ENCODE measurements at regions not wholly inside any gene's neighbourhood (a gene's known extent, or its start where the extent isn't known, plus 50 kb on each side); places are given as distances from the start of the nearest gene placed in this dataset.

- no peak for DNase-seq
Observed at GRCh38 chr3:167892205-167892604, 156.7 kb downstream of the SERPINI1 start.

DNA sequence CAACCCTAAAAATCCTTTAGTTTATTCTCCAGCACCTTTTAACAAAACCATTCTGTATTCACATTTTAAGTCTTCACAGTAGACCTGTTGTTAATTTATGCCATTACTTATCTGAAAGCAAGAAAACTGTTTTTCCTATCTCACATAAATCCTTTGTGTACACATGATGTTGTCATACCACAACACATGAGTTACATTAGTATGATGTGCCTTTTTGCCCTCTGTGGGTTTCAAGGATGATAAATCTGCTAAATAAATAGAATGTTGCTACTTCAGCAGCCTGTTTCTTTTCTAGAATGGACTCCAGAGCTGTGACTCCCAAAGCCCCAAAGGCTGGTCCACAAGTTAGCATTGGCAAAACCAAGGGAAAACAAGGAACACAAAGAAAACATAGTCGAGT, 151.6 kb downstream of the SERPINI1 start:
- no peak for DNase-seq

GRCh38 chr3:167886690-167887089, 151.2 kb downstream of the SERPINI1 start:
- DNase-seq = no peak

DNA sequence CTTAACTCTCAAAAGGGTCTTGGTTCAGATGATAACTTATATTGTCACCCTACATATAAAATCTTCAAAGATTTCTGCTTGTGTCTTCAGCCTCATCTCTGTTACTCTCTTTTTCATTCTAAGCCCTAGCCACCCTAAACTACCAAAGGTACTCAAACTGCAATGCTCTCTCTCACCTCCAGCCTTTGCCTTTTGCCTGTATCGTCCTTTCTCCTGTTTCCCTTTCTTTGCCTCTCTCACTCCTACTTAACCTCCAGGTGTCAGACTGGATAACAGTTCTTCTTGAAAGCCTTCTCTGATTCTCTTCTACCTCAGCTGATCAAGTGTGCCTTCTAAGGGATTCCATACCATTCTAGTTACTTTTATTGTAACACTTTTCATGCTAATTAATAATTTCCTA, 149.8 kb downstream of the SERPINI1 start:
- no peak for DNase-seq

- DNase-seq = no peak
Observed at GRCh38 chr3:167884481-167884880, 149.0 kb downstream of the SERPINI1 start.

DNA sequence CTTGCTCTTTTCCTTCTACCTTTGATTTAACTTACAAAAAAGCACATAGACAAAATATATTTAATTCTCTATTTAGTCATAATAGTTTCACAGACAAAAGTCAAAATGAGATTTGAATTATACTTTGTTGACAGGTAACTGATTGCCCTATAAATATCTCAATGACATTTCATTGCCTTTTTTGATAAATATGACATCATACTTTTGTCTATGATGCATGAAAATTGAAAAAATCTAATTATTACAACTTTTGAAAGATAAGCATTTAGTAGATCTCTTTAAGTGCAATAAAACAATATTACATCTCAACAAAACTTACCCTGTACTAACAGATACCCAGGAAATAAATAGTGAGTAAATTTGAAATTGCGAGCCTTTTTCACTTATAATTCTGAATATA, 147.9 kb downstream of the SERPINI1 start:
- no peak for DNase-seq

GRCh38 chr3:167882057-167882667, 146.6 kb downstream of the SERPINI1 start:
- no peak for DNase-seq

DNA sequence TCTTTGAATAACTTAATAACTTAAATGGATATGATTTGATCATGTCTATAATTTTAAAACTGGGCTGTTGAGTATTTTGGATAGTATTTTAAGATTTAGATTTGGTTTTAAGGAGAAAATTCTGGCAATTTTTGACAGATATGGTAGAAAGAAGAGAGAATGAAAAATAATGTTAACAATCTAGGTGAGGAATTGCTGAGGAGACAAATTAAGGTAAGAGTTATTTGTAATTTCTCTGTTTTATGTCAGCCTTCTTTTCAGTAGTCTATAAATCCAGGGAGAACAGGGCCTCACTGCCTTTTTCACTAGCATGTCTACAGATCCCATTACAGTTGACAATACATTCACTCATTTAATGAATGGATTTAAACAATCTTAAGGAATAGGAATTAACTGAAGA, 144.7 kb downstream of the SERPINI1 start:
- DNase-seq = no peak

DNA sequence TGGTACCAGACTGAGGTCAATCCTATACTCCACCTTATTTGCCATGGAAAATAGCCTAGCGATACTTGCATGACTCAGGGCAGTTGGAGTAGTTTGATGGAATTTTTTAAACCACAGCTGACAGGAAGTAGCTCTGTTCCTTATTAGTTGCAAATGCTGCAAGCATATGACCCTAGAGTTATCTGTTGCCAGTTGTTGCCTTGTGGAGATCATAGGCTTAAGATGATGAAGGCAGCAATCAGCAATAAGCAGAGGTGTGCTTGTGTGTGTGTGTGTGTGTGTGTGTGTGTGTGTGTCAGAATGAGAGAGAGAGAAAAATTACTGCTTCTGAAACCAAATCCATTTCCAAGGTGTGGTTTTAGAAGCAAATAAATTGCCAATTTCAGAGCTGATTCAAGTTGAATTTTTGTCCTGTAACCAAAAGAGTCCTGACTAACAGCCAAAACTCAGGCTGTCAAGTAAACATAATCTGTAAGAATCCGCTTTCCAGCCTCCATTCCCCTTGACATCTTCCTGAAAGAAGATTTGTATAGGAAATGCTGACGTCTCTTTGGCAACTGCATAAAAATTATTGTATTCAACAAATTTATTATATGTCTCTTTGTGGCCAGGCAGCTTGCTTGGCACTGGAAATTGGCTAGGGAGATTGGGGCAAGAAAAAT, 141.2 kb downstream of the SERPINI1 start:
- no peak for DNase-seq
